ENCODE measurements at regions not wholly inside any gene's neighbourhood (a gene's known extent, or its start where the extent isn't known, plus 50 kb on each side); places are given as distances from the start of the nearest gene placed in this dataset.
"Not testable (repeated sequence)": the region's sequence is repeated elsewhere in the genome, so short reads cannot be mapped to it uniquely, and the experiment has no call there.

DNA sequence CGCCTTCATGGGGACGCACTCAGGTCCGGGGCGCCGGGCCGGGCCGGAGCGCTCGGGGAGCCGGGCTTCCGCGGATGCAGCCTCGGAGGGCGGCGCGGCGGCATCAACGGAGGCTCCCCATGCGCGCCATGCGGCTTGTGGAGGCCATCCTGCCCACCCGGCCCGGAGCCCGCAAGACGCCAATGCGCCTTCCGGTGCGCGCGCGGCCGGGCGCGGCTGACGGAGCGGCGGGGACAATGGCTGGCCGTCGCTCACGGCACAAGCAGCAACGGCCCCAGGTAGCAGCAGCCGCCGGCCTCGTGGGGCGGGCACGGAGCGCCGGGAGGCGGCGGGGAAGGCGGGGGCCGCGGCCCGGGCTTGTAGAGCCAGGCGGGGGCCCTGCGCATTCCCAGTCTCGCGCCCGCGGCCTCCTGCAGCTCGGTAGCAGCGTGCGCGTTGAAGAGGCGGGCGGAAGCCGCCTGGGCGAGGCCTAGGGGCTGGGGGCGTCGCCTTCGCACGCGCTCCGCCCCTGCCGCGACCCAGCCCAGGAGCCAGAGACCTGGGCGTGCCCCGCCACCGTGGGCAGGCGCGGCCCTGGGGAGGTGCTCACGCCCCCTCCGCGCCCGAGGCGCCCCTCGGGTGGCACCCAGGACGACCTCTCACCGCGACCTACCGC lies 168.6 kb upstream of the PRKX start:
- DNase-seq = not testable (repeated sequence)

DNA sequence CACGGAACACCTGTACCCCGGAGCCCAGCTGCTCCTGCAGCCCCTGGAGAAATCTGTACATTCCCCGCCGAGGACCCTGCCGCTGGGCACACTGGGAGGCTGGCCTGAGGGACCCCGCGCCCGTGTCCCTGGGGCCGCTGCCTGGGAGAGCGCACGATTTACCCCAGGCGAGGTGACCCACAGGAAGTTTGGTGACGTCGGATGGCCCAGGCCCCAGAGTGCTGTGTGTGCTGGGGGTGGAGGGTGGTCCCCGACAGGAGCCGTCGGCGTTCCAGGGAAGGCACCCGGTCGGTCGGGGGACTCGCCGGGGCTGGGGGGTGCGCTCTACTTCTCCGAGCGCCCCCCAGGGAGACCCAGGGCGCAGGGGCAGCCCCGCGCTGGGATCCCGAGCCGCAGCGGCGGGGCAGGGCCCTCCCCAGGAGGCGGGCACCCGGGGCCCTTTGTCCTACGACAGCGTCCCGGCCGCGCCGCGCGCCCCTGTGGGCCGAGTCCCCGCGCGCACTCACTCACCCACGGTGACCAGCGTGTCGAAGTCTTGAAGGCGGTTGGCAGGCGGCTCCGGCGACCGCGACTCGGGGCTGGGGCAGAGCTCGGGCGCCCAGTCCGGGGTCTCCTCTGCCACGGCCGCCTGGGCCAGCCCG lies 167.9 kb upstream of the PRKX start:
- not testable (repeated sequence) for DNase-seq

DNA sequence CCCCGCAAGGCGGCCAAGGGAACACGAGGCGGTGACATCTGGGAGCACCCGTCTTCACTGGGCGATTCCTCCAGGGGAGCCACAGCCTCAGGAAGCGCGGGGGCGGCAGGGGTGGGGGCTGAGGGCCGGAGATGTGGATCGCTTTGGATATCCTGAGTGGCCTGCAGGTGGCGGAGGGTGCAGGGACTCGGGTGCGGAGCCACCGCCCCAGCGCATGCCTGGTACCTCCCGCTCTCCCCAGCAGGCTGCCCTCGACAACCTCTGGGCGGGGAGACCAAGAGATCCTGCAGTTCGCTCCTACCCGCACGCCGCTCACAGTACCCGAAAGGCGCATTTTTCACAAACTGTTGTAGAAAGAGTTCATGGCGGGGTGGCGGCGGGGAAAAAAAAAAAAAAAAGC lies 162.9 kb upstream of the PRKX start:
- DNase-seq = not testable (repeated sequence)

DNA sequence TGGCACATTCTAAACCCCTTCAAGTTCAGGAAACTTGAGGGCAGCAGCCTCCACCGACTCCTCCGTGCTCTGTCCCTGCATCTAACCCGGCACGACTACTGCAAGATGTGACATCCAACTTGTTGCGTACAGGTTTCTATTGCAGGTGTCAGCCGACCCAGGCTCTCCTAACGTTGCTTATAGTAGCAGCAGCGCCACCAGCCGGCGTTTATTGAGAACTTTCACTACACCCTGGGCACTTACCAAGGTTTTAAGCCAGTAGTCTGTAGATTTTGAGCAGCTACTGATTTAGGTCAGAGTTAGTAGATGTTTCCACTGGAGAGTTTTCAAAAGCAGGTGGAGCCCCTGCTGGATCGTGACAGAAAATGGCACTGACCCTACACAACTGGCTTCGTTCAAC lies 162.2 kb upstream of the PRKX start:
- DNase-seq = not testable (repeated sequence)

DNA sequence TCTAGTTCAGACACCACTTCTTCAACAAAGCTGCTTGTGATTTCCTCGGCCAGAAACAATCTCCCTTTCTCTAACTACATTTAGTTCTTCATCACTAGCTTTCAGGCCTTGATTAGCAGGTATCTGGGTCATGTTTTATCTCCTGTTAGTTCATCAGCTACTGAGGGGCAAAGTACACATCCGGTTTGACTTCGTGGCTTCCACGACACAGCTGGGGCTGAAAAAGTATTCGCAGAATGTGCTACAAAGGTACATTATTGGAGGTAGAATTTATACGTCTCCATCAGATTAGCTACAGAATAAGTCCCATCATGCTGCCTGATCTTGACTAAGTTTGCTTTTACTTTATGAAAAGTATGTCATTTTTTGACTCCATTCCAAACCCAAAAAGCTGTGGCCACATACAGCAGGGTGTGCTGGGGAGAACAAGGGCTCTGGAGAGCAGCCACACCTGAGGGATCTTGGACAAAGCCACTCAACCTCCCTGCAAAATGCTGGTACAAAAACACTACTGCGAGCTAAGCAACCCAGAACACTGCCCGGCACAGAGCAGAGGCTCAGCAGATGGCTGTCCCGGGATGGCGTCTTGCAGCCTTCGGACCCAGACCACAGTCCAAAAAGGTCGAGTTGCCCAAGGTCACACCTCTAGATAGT lies 158.9 kb upstream of the PRKX start:
- peak; percentile 5 for DNase-seq

DNA sequence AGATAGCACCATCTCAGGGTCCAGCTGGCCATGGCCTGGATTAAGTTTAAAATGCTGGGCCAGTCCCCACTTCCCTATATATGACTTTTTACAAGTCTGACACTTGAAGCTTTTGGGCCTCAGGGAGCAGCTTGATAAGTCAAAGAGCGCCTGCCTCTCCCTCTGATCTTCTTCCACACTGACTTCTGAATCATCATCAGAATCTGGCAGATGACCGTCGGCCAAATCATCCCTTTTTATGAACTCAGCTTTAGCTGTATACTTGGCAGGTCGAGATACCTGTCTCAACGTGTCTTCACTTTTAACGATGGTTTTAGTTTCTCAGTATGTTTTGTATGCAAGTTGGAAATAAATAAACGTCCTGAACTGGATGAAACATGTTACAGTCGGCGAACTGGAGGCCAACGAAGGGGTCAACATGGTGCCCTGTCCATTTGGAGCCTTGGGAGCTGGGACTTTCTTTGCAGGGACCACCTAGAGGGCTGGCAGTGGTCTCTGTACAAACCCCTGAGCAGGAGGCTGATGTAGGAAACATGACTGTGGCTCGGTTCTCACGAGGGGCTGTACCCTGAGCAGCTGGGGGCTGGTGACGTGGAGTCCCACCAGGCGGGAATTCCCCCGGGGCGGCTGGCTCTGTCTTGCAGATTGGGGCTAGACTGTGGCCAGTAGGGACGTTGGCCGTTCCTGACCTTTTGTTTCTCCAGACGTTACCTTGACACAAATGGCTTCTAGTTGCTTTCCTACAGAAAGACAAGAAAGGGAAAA lies 153.8 kb upstream of the PRKX start:
- not testable (repeated sequence) for DNase-seq

DNA sequence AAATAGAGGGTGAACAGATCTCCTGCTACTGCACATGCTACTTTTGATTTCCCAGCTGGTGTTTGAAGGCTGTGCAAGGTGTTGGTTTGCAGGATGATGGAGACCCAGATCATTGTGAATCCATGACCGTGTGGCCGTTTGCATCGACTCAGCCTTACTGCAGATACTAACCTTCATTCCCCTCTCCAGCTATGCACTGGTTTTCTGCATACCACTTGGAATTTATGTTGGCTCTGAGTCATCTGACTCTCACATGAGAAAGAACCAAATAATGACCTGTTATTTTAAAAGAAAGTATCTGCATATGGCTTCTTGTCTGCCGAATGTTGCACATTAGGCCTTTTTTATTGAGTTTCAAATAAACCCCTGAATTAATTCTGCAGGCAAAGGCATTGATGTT lies 144.9 kb upstream of the PRKX start:
- DNase-seq = not testable (repeated sequence)

DNA sequence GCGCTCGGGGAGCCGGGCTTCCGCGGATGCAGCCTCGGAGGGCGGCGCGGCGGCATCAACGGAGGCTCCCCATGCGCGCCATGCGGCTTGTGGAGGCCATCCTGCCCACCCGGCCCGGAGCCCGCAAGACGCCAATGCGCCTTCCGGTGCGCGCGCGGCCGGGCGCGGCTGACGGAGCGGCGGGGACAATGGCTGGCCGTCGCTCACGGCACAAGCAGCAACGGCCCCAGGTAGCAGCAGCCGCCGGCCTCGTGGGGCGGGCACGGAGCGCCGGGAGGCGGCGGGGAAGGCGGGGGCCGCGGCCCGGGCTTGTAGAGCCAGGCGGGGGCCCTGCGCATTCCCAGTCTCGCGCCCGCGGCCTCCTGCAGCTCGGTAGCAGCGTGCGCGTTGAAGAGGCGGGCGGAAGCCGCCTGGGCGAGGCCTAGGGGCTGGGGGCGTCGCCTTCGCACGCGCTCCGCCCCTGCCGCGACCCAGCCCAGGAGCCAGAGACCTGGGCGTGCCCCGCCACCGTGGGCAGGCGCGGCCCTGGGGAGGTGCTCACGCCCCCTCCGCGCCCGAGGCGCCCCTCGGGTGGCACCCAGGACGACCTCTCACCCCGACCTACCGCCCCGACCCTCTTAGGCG lies 130.2 kb upstream of the PRKX start:
- not testable (repeated sequence) for DNase-seq

DNA sequence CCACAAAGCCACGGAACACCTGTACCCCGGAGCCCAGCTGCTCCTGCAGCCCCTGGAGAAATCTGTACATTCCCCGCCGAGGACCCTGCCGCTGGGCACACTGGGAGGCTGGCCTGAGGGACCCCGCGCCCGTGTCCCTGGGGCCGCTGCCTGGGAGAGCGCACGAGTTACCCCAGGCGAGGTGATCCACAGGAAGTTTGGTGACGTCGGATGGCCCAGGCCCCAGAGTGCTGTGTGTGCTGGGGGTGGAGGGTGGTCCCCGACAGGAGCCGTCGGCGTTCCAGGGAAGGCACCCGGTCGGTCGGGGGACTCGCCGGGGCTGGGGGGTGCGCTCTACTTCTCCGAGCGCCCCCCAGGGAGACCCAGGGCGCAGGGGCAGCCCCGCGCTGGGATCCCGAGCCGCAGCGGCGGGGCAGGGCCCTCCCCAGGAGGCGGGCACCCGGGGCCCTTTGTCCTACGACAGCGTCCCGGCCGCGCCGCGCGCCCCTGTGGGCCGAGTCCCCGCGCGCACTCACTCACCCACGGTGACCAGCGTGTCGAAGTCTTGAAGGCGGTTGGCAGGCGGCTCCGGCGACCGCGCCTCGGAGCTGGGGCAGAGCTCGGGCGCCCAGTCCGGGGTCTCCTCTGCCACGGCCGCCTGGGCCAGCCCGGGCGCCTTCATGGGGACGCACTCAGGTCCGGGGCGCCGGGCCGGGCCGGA lies 129.5 kb upstream of the PRKX start:
- DNase-seq = peak; percentile 56

DNA sequence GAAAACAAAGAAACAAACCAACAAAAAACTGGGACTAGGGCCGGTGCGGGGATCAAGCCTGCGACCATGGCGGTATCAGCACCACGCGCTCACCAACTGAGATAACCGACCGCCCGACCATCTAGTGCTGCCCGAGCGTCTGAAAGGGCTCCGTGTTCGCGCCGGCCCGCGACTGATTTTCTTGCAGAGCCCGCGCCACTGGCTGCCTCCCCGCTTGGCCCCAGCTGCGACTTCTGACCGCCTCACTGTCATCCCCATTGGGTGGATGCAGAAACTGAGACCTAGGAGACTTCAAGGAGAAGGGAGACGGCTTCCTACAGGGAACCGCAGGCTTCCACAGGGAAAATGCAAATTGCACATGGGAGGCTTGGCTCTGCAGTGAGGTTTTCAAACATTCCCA lies 125.3 kb upstream of the PRKX start:
- DNase-seq = not testable (repeated sequence)

DNA sequence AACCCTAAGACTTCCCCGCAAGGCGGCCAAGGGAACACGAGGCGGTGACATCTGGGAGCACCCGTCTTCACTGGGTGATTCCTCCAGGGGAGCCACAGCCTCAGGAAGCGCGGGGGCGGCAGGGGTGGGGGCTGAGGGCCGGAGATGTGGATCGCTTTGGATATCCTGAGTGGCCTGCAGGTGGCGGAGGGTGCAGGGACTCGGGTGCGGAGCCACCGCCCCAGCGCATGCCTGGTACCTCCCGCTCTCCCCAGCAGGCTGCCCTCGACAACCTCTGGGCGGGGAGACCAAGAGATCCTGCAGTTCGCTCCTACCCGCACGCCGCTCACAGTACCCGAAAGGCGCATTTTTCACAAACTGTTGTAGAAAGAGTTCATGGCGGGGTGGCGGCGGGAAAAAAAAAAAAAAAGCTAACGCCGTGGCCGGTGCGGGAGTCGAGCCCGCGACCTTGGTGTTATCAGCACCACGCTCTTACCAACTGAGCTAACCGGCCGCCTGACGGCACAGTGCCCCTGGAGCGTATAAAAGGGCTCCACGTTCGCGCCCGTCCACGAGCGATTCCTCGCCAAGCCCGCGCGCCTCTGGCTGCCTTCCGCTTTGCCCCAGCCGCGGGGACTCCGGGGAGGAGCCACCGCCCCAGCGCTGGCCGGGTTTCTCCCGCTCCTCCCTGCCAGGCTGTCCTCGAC lies 124.7 kb upstream of the PRKX start:
- not testable (repeated sequence) for DNase-seq

DNA sequence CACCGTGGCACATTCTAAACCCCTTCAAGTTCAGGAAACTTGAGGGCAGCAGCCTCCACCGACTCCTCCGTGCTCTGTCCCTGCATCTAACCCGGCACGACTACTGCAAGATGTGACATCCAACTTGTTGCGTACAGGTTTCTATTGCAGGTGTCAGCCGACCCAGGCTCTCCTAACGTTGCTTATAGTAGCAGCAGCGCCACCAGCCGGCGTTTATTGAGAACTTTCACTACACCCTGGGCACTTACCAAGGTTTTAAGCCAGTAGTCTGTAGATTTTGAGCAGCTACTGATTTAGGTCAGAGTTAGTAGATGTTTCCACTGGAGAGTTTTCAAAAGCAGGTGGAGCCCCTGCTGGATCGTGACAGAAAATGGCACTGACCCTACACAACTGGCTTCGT lies 123.8 kb upstream of the PRKX start:
- DNase-seq = not testable (repeated sequence)

DNA sequence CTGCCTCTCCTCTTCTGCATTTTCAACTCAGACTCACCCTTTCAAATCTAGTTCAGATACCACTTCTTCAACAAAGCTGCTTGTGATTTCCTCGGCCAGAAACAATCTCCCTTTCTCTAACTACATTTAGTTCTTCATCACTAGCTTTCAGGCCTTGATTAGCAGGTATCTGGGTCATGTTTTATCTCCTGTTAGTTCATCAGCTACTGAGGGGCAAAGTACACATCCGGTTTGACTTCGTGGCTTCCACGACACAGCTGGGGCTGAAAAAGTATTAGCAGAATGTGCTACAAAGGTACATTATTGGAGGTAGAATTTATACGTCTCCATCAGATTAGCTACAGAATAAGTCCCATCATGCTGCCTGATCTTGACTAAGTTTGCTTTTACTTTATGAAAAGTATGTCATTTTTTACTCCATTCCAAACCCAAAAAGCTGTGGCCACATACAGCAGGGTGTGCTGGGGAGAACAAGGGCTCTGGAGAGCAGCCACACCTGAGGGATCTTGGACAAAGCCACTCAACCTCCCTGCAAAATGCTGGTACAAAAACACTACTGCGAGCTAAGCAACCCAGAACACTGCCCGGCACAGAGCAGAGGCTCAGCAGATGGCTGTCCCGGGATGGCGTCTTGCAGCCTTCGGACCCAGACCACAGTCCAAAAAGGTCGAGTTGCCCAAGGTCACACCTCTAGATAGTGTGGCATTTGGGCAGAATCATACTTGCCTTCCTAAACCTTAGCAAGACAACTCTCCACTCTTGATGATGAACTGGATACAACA lies 120.5 kb upstream of the PRKX start:
- DNase-seq = not testable (repeated sequence)

DNA sequence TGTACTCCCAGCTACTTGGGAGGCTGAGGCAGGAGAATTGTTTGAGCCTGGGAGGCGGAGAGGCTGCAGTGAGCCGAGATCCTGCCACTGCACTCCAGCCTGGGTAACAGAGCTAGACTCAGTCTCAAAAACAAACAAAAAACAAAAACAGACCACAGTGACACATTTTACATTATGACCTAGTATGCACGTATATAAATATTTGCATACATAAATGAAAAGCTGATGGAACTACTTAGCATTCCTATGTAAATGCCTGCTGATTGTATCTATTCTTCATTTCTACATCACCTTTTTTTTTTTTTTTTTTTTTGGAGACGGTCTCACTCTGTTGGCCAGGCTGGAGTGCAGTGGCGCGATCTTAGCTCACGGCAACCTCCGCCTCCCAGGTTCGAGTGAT lies 116.6 kb upstream of the PRKX start:
- DNase-seq = not testable (repeated sequence)

DNA sequence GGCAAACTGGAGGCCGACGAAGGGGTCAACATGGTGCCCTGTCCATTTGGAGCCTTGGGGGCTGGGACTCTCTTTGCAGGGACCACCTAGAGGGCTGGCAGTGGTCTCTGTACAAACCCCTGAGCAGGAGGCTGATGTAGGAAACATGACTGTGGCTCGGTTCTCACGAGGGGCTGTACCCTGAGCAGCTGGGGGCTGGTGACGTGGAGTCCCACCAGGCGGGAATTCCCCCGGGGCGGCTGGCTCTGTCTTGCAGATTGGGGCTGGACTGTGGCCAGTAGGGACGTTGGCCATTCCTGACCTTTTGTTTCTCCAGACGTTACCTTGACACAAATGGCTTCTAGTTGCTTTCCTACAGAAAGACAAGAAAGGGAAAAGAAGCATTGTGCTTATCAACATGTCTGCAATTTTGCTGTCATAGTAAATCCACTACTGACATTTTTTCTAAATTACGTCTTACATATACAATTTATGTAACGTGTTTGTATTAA lies 115.6 kb upstream of the PRKX start:
- not testable (repeated sequence) for DNase-seq

DNA sequence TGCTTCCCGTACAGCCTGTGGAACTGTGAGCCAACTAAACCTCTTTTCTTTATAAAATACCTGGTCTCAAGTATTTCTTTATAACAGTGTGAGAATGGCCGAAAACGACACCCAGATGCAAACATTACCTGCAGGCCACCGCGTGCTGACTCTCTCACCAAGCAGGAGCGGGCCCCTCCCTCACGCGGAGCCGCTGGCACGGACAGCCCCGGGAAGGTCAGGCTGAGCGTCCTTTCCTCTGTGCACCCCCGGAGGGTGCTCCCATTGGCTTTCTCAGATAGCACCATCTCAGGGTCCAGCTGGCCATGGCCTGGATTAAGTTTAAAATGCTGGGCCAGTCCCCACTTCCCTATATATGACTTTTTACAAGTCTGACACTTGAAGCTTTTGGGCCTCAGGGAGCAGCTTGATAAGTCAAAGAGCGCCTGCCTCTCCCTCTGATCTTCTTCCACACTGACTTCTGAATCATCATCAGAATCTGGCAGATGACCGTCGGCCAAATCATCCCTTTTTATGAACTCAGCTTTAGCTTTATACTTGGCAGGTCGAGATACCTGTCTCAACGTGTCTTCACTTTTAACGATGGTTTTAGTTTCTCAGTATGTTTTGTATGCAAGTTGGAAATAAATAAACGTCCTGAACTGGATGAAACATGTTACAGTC lies 115.1 kb upstream of the PRKX start:
- not testable (repeated sequence) for DNase-seq

DNA sequence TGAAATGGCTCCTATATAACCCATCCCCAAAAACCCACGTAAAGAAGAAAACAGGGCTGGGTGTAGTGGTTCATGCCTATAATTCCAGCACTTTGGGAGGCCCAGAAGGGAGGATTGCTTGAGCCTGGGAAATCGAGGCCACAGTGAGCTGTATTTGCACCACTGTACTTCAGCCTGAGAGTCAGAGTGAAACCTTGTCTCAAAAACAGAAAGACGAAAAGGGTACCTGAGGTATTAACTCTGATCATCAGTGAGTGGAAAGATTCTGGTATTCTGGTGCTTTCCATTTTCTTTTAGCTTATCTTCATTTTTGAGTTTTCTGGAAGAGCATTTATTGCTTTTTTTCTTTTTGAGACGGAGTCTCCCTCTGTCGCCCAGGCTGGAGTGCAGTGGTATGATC lies 110.6 kb upstream of the PRKX start:
- DNase-seq = not testable (repeated sequence)

DNA sequence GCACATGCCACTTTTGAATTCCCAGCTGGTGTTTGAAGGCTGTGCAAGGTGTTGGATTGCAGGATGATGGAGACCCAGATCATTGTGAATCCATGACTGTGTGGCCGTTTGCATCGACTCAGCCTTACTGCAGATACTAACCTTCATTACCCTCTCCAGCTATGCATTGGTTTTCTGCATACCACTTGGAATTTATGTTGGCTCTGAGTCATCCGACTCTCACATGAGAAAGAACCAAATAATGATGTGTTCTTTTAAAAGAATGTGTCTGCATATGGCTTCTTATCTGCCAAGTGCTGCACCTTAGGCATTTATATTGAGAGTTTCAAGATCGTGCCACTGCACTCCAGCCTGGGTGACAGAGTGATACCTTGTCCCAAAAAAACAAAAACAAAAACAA lies 106.7 kb upstream of the PRKX start:
- DNase-seq = no peak

DNA sequence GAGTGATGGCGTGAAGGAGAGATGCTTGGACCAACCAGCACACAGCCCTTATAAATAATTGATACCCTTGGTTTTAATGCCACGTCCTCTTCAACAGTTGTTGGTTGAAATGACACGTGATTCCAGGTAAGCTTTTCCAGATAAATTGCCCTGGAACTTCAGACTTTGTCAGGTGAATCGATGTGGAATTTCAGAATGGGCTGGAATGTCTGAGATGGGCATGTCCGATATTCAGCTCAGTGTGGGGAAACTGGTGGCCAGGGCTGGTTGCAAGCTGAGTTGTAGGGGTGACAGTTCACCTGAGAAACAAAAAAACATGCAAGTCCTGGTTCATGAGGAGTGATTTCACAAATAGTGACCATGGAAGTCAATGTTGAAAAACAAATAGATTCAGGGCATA lies 104.0 kb upstream of the PRKX start:
- not testable (repeated sequence) for DNase-seq
